HEK293T (cell line): ENCODE measurements at regions not wholly inside any gene's neighbourhood (a gene's known extent, or its start where the extent isn't known, plus 50 kb on each side); places are given as distances from the start of the nearest gene placed in this dataset.
"Not testable (repeated sequence)": the region's sequence is repeated elsewhere in the genome, so short reads cannot be mapped to it uniquely, and the experiment has no call there.

ENCODE experiments used
- ARNT ChIP-seq: fragments of 450-650 bp; IDR thresholded peaks from 2 replicates; pipeline ENCODE4 v1.6.1; 2017; ENCODE audit warnings: mild to moderate bottlenecking
- BHLHE40 ChIP-seq: fragments of 450-650 bp; IDR thresholded peaks from 2 replicates; pipeline ENCODE4 v1.6.1; 2016; ENCODE audit warnings: mild to moderate bottlenecking, moderate library complexity, borderline replicate concordance
- FOXM1 ChIP-seq: fragments of 450-650 bp; IDR thresholded peaks from 2 replicates; pipeline ENCODE4 v1.6.1; 2017; ENCODE audit warnings: mild to moderate bottlenecking, borderline replicate concordance
- HDGF ChIP-seq: fragments of 450-650 bp; IDR thresholded peaks from 2 replicates; pipeline ENCODE4 v1.6.1; 2017; ENCODE audit warnings: antibody characterized with exemption, borderline replicate concordance
- SP1 ChIP-seq: fragments of 450-650 bp; IDR thresholded peaks from 2 replicates; pipeline ENCODE4 v1.6.1; 2017
- SUZ12 ChIP-seq: fragments of 450-650 bp; IDR thresholded peaks from 2 replicates; pipeline ENCODE4 v1.6.1; 2016; ENCODE audit warnings: mild to moderate bottlenecking
- TARDBP ChIP-seq: fragments of 450-650 bp; IDR thresholded peaks from 2 replicates; pipeline ENCODE4 v1.6.1; 2016
- TF ChIP-seq, protein P1 (sequence below): fragments of 450-650 bp; IDR thresholded peaks from 2 replicates; pipeline ENCODE4 v1.6.1; 2016

DNA sequence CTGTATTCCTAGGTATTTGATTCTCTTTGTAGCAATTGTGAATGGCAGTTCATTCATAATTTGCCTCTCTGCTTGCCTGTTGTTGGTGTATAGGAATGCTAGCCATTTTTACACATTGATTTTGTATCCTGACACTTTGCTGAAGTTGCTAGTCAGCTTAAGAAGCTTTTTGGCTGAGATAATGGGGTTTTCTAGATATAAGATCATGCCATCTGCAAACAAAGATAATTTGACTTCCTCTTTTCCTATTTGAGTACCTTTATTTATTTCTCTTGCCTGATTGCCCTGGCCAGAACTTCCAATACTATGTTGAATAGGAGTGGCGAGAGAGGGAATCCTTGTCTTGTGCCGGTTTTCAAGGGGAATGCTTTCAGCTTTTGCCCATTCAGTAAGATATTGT is 72.6 kb downstream of the CALM1 start:
- not testable (repeated sequence) for TF ChIP-seq FOXM1, SUZ12, HDGF, TARDBP, BHLHE40, SP1, ARNT
- TF ChIP-seq, protein P1, sequence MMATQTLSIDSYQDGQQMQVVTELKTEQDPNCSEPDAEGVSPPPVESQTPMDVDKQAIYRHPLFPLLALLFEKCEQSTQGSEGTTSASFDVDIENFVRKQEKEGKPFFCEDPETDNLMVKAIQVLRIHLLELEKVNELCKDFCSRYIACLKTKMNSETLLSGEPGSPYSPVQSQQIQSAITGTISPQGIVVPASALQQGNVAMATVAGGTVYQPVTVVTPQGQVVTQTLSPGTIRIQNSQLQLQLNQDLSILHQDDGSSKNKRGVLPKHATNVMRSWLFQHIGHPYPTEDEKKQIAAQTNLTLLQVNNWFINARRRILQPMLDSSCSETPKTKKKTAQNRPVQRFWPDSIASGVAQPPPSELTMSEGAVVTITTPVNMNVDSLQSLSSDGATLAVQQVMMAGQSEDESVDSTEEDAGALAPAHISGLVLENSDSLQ = not testable (repeated sequence)
